ENCODE measurements at regions not wholly inside any gene's neighbourhood (a gene's known extent, or its start where the extent isn't known, plus 50 kb on each side); places are given as distances from the start of the nearest gene placed in this dataset.

DNA sequence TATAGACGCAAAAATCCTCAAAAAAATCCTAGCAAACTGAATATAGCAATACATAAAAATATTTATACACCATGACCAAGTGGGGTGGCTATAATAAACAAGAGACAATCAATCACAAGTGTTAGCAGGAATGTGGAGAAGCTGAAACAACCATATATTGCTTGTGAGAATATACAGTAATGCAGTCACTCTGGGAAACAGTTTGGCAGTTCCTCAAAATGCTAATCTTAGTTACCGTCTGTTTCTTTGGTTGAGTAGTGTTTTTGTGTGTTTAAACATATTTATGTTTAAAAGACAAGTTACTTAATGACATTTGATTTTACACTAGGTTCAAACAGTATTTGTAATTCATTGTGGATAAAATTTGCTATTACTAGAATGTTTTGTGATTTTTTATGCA lies 792.0 kb downstream of the LTN1 start:
- no peak overlapping the region for H3K27ac ChIP-seq
- TF ChIP-seq, protein P1, sequence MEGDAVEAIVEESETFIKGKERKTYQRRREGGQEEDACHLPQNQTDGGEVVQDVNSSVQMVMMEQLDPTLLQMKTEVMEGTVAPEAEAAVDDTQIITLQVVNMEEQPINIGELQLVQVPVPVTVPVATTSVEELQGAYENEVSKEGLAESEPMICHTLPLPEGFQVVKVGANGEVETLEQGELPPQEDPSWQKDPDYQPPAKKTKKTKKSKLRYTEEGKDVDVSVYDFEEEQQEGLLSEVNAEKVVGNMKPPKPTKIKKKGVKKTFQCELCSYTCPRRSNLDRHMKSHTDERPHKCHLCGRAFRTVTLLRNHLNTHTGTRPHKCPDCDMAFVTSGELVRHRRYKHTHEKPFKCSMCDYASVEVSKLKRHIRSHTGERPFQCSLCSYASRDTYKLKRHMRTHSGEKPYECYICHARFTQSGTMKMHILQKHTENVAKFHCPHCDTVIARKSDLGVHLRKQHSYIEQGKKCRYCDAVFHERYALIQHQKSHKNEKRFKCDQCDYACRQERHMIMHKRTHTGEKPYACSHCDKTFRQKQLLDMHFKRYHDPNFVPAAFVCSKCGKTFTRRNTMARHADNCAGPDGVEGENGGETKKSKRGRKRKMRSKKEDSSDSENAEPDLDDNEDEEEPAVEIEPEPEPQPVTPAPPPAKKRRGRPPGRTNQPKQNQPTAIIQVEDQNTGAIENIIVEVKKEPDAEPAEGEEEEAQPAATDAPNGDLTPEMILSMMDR (conservative IDR thresholded peaks at IDR 0.05), result no peak
- TF ChIP-seq ZFX (IDR thresholded peaks at IDR 0.05), result no peak

GRCh38 chr21:28196981-28197380 lies 795.7 kb downstream of the LTN1 start:
- TF ChIP-seq, protein P1 (conservative IDR thresholded peaks at IDR 0.05), result no peak
- TF ChIP-seq ZFX (IDR thresholded peaks at IDR 0.05), result no peak
- H3K27ac ChIP-seq, result no peak overlapping the region

DNA sequence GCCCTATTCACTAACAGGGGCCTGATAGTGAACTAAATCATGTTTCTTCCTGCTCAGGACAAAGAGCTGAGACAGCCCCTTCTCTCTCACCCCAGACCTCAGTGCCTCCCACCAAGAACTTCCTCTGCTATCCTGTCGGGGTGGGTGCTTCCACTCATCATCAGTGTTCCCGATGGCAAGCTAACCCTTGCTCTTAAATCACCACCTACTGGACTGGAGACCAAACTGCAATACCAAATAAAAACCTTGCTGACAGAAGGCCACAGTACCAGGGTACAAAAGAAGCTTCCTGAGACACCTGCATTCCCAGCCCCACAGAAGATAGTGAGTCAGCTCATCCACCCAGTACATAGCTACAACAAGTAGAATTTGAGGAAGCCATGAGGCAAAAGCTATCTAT lies 799.5 kb downstream of the LTN1 start:
- no peak overlapping the region for H3K27ac ChIP-seq
- TF ChIP-seq, protein P1 (conservative IDR thresholded peaks at IDR 0.05), result peak; percentile 18; the same call in 1 of the 2 replicates
- no peak for TF ChIP-seq ZFX (IDR thresholded peaks at IDR 0.05)

DNA sequence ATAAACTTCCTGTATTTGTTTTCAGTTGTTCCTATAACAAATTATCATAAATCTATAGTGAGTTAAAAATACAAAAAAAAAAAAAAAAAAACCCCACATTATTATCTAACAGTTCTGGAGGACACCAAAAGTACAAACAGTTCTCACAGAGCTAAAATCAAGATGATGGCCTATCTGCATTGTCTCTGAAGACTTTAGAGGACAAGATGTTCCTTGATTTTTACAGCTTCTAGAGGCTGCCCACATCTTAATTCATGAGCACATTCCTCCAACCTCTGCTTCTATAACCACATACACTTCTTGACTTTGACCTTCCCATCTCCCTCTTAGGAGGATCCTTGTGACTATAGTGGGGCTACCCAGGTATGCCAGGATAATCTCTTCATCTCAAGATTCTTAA lies 806.1 kb downstream of the LTN1 start:
- TF ChIP-seq, protein P1 (conservative IDR thresholded peaks at IDR 0.05), result no peak
- TF ChIP-seq ZFX (IDR thresholded peaks at IDR 0.05), result no peak

DNA sequence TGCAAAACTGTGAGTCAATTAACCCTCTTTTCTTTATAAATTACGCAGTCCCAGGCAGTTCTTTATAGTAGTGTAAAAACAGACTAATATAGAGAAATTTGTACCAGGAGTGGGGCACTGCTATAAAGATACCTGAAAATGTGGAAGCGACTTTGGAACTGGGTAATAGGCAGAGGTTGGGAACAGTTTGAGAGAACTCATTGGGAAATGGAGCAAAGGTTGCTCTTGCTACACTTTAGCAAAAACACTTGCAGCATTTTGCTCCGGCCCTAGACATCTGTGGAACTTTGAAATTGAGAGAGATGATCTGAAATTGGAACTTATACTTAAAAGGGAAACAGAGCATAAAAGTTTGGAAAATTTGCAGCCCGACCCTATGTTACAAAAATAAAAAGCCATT lies 810.9 kb downstream of the LTN1 start:
- H3K27ac ChIP-seq, result no peak overlapping the region
- TF ChIP-seq ZFX (IDR thresholded peaks at IDR 0.05), result no peak
- TF ChIP-seq, protein P1 (conservative IDR thresholded peaks at IDR 0.05), result no peak

More for the DNA sequence above, 806.1 kb downstream of the LTN1 start:
- H3K27ac ChIP-seq, result no peak overlapping the region

GRCh38 chr21:28179136-28179535 lies 813.5 kb downstream of the LTN1 start:
- TF ChIP-seq, protein P1 (conservative IDR thresholded peaks at IDR 0.05), result no peak
- TF ChIP-seq ZFX (IDR thresholded peaks at IDR 0.05), result no peak
- H3K27ac ChIP-seq, result no peak overlapping the region

DNA sequence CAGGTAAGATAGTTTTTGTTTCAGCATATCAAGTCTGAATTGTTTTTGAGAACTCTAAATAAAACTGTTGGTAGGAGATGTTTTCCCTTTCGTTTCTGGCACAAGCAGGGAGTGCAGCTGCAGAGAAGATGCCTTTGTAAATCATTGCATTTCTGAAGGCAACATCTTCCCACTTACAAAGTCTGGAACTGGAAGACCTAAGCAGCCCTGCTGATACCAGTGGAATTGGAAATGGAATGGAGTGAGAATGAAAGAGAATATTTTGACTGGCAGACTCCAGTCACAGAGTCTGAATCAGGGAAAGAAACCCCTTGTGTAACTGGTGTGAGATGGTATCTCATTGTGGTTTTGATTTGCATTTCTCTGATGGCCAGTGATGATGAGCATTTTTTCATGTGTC lies 815.6 kb downstream of the LTN1 start:
- H3K27ac ChIP-seq, result no peak overlapping the region
- TF ChIP-seq, protein P1 (conservative IDR thresholded peaks at IDR 0.05), result no peak
- no peak for TF ChIP-seq ZFX (IDR thresholded peaks at IDR 0.05)
